ENCODE measurements at regions not wholly inside any gene's neighbourhood (a gene's known extent, or its start where the extent isn't known, plus 50 kb on each side); places are given as distances from the start of the nearest gene placed in this dataset.

- TF ChIP-seq CTCF (IDR thresholded peaks at IDR 0.05; ENCODE audit: low read depth, low read length, poor library complexity, severe bottlenecking) (no peak), EZH2phosphoT487 (IDR thresholded peaks at IDR 0.05; ENCODE audit: borderline replicate concordance, low read length) (no peak)
Measured at GRCh38 chr2:14350856-14351255, 281.7 kb upstream of the LRATD1 start.

Measured in DOHH2 (cell line).